ENCODE measurements at regions not wholly inside any gene's neighbourhood (a gene's known extent, or its start where the extent isn't known, plus 50 kb on each side); places are given as distances from the start of the nearest gene placed in this dataset.

GRCh38 chr5:19064094-19064493, 923.9 kb downstream of the CDH18 start:
- no peaks in the 10 kb centered on the region for H3K36me3 ChIP-seq (ENCODE audit: control insufficient read depth in 2 of 2, extremely low read depth in 1 of 2, insufficient read depth in 2 of 2, low read length in 2 of 2)
- H2AFZ ChIP-seq (ENCODE audit: control insufficient read depth, low read length): no peak overlapping the region
- no peaks in the 10 kb centered on the region for H3K9me3 ChIP-seq (ENCODE audit: control insufficient read depth, low read depth, low read length)
- no peak for FAIRE-seq
- no peaks in the 10 kb centered on the region for H4K20me1 ChIP-seq (ENCODE audit: control insufficient read depth, extremely low read depth, insufficient read depth, low read length)
- no peaks in the 10 kb centered on the region for H3K9me1 ChIP-seq (ENCODE audit: control insufficient read depth, extremely low read depth, insufficient read depth, low read length)
- no peaks in the 10 kb centered on the region for H3K4me1 ChIP-seq (ENCODE audit: control insufficient read depth, extremely low read depth, insufficient read depth, low read length)
- no peaks in the 10 kb centered on the region for H3K27me3 ChIP-seq (ENCODE audit: control insufficient read depth, extremely low read depth, insufficient read depth, low read length)
- H3K79me2 ChIP-seq (ENCODE audit: control insufficient read depth, insufficient read depth, low read length): no peaks in the 10 kb centered on the region
- DNase-seq (ENCODE audit: low read depth, low spot score): no peak
- no peak overlapping the region for H3K9ac ChIP-seq (ENCODE audit: control insufficient read depth, extremely low read depth, insufficient read depth, low read length)
- TF ChIP-seq CTCF (optimal IDR thresholded peaks at IDR 0.05 in 1 of 3, IDR thresholded peaks at IDR 0.05 in 1 of 3, conservative IDR thresholded peaks at IDR 0.05 in 1 of 3; ENCODE audit: extremely low read depth in 1 of 3, insufficient read depth in 2 of 3, low read length in 3 of 3) (no peak), EZH2 (IDR thresholded peaks at IDR 0.05; ENCODE audit: low read length) (no peak)
- H3K4me3 ChIP-seq (ENCODE audit: control insufficient read depth in 2 of 3, extremely low read depth in 1 of 3, insufficient read depth in 2 of 3, low read depth in 1 of 3, low read length in 3 of 3): no peak overlapping the region
- no peak overlapping the region for H3K27ac ChIP-seq (ENCODE audit: control insufficient read depth, insufficient read depth, low read length)
- dilution Hi-C loops (cut with MboI; ENCODE audit: extremely low pct_ligation_motif_present, low sequenced_read_pairs): no loop called here
- H3K4me2 ChIP-seq (ENCODE audit: control insufficient read depth, extremely low read depth, insufficient read depth, low read depth, low read length): no peak overlapping the region

GRCh38 chr5:19067741-19068140, 920.3 kb downstream of the CDH18 start:
- H3K27me3 ChIP-seq (ENCODE audit: control insufficient read depth, extremely low read depth, insufficient read depth, low read length): no peaks in the 10 kb centered on the region
- H3K9me1 ChIP-seq (ENCODE audit: control insufficient read depth, extremely low read depth, insufficient read depth, low read length): no peaks in the 10 kb centered on the region
- H3K4me3 ChIP-seq (ENCODE audit: control insufficient read depth in 2 of 3, extremely low read depth in 1 of 3, insufficient read depth in 2 of 3, low read depth in 1 of 3, low read length in 3 of 3): no peak overlapping the region
- H3K27ac ChIP-seq (ENCODE audit: control insufficient read depth, insufficient read depth, low read length): no peak overlapping the region
- no peak for DNase-seq (ENCODE audit: low read depth, low spot score)
- no peak overlapping the region for H2AFZ ChIP-seq (ENCODE audit: control insufficient read depth, low read length)
- H3K4me1 ChIP-seq (ENCODE audit: control insufficient read depth, extremely low read depth, insufficient read depth, low read length): no peaks in the 10 kb centered on the region
- no peak overlapping the region for H3K9ac ChIP-seq (ENCODE audit: control insufficient read depth, extremely low read depth, insufficient read depth, low read length)
- H3K79me2 ChIP-seq (ENCODE audit: control insufficient read depth, insufficient read depth, low read length): no peaks in the 10 kb centered on the region
- no peak for FAIRE-seq
- no peak for TF ChIP-seq EZH2 (IDR thresholded peaks at IDR 0.05; ENCODE audit: low read length)
- no peak for TF ChIP-seq CTCF (optimal IDR thresholded peaks at IDR 0.05 in 1 of 3, IDR thresholded peaks at IDR 0.05 in 1 of 3, conservative IDR thresholded peaks at IDR 0.05 in 1 of 3; ENCODE audit: extremely low read depth in 1 of 3, insufficient read depth in 2 of 3, low read length in 3 of 3)
- no peaks in the 10 kb centered on the region for H3K36me3 ChIP-seq (ENCODE audit: control insufficient read depth in 2 of 2, extremely low read depth in 1 of 2, insufficient read depth in 2 of 2, low read length in 2 of 2)
- no peaks in the 10 kb centered on the region for H3K9me3 ChIP-seq (ENCODE audit: control insufficient read depth, low read depth, low read length)
- H4K20me1 ChIP-seq (ENCODE audit: control insufficient read depth, extremely low read depth, insufficient read depth, low read length): no peaks in the 10 kb centered on the region
- dilution Hi-C loops (cut with MboI; ENCODE audit: extremely low pct_ligation_motif_present, low sequenced_read_pairs): no loop called here
- no peak overlapping the region for H3K4me2 ChIP-seq (ENCODE audit: control insufficient read depth, extremely low read depth, insufficient read depth, low read depth, low read length)
